ENCODE measurements at regions not wholly inside any gene's neighbourhood (a gene's known extent, or its start where the extent isn't known, plus 50 kb on each side); places are given as distances from the start of the nearest gene placed in this dataset.

DNA sequence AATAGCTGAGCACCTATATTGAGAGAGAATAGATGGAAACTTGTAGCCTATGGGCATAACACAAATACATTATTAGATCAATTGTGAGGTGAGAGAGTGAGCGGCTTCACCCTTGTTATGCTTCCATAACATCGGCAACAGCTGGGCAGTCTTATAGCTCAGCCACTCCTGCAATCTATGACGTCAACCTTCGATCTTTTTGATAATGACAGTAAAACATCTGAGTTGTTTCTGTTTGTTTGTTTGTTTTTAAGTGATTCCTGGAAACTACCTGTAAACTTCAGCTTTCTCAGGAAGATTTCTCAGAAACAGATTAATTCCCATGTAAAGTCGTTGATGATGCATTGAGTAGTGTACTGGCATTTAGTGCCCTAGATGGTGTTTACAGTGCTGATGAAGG is 90.0 kb downstream of the DSEL start:
- no peak for FAIRE-seq
- ChIA-PET CTCF (ENCODE audit: partially characterized antibody) (interaction anchor here (0.7 kb wide), 1 partner anchor 504 kb away, joined by 5 read pairs; no protein-coding TSS in a partner anchor), POLR2A (ENCODE audit: partially characterized antibody) (no interaction called here)
- no peak overlapping the region for H2BK12ac ChIP-seq (ENCODE audit: low read depth, low read length)
- no peak overlapping the region for H3K14ac ChIP-seq (ENCODE audit: insufficient read length)
- H3K4me2 ChIP-seq (ENCODE audit: insufficient read depth in 1 of 2, low read depth in 2 of 2, low read length in 2 of 2): no peak overlapping the region
- H3K4ac ChIP-seq (replicated peaks; ENCODE audit: insufficient read length, low read depth, low read length): no peak overlapping the region
- no peak for DNase-seq (ENCODE audit: low read depth in 1 of 2, low spot score in 2 of 2)
- WGBS, 2 experiments (ENCODE audit: extremely low coverage in 1 of 2, insufficient coverage in 1 of 2, insufficient read length in 1 of 2, insufficient replicate concordance in 2 of 2, low coverage in 1 of 2, low lambda C conversion rate in 2 of 2, missing lambda C conversion rate in 1 of 2): 80% methylated on average over 5 of the region's 5 CpGs; no CpG with 5 or more reads in 1 of the 2 experiments
- no peak overlapping the region for H4K8ac ChIP-seq (ENCODE audit: extremely low read depth, insufficient read depth, low read length)
- H4K5ac ChIP-seq (ENCODE audit: insufficient read length, low read depth, low read length): no peak overlapping the region
- H3K36me3 ChIP-seq (ENCODE audit: control insufficient read depth in 2 of 4, insufficient read depth in 4 of 4, low read length in 3 of 4): no peaks in the 10 kb centered on the region
- no peak overlapping the region for H2BK120ac ChIP-seq (replicated peaks; ENCODE audit: low read depth, low read length)
- H2BK15ac ChIP-seq (ENCODE audit: low read length): no peak overlapping the region
- no peaks in the 10 kb centered on the region for H3K27me3 ChIP-seq (replicated peaks in 1 of 4; ENCODE audit: control insufficient read depth in 3 of 4, extremely low read depth in 1 of 4, insufficient read depth in 3 of 4, low read length in 3 of 4)
- H3K18ac ChIP-seq (ENCODE audit: extremely low read depth, low read length): no peak overlapping the region
- H2BK5ac ChIP-seq (ENCODE audit: low read depth, low read length): no peak overlapping the region
- no peaks in the 10 kb centered on the region for H3K23me2 ChIP-seq (ENCODE audit: low read depth, low read length)
- H2BK20ac ChIP-seq (ENCODE audit: low read length): no peak overlapping the region
- no peak overlapping the region for H2AFZ ChIP-seq (ENCODE audit: low read length)
- no peaks in the 10 kb centered on the region for H3K9me3 ChIP-seq (ENCODE audit: insufficient read depth in 2 of 2, low read depth in 1 of 2, low read length in 1 of 2)
- no peak overlapping the region for H3K23ac ChIP-seq (ENCODE audit: insufficient read length)
- H3K9ac ChIP-seq (replicated peaks in 1 of 4; ENCODE audit: extremely low read depth in 1 of 4, low read depth in 3 of 4, low read length in 3 of 4): no peak overlapping the region
- H3K79me1 ChIP-seq (ENCODE audit: low read depth, low read length): no peaks in the 10 kb centered on the region
- no peak overlapping the region for H3K27ac ChIP-seq (ENCODE audit: low read depth, low read length)
- H2AK5ac ChIP-seq (ENCODE audit: low read depth, low read length): no peak overlapping the region
- H3K4me3 ChIP-seq (ENCODE audit: extremely low read depth in 1 of 4, insufficient read depth in 2 of 4, low read depth in 3 of 4, low read length in 4 of 4): no peak overlapping the region
- no peak overlapping the region for H3K56ac ChIP-seq (replicated peaks; ENCODE audit: insufficient read length, low read depth, low read length)
- H4K91ac ChIP-seq (replicated peaks; ENCODE audit: insufficient read length, low read length): no peak overlapping the region
- no peaks in the 10 kb centered on the region for H4K20me1 ChIP-seq (replicated peaks in 1 of 2; ENCODE audit: control insufficient read depth in 1 of 2, insufficient read depth in 2 of 2, low read length in 2 of 2)
- no peaks in the 10 kb centered on the region for H3K4me1 ChIP-seq (replicated peaks in 1 of 4; ENCODE audit: control insufficient read depth in 3 of 4, insufficient read depth in 4 of 4, low read length in 3 of 4)
- no peaks in the 10 kb centered on the region for H3K79me2 ChIP-seq (ENCODE audit: control insufficient read depth in 1 of 2, insufficient read depth in 2 of 2, low read length in 2 of 2)
- no peak for TF ChIP-seq ASH2L (IDR thresholded peaks at IDR 0.05; ENCODE audit: low read length)
- TF ChIP-seq HDAC2 (IDR thresholded peaks at IDR 0.05; ENCODE audit: borderline replicate concordance in 1 of 2, low read depth in 2 of 2, low read length in 2 of 2): no peak
- TF ChIP-seq SP1 (IDR thresholded peaks at IDR 0.05; ENCODE audit: low read depth, low read length): no peak
- TF ChIP-seq RNF2 (IDR thresholded peaks at IDR 0.05; ENCODE audit: borderline replicate concordance, low read depth, low read length, missing control alignments, poor library complexity, severe bottlenecking): no peak
- TF ChIP-seq, protein P1, sequence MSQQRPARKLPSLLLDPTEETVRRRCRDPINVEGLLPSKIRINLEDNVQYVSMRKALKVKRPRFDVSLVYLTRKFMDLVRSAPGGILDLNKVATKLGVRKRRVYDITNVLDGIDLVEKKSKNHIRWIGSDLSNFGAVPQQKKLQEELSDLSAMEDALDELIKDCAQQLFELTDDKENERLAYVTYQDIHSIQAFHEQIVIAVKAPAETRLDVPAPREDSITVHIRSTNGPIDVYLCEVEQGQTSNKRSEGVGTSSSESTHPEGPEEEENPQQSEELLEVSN (IDR thresholded peaks at IDR 0.05): no peak
- no peak for TF ChIP-seq KDM1A (IDR thresholded peaks at IDR 0.05; ENCODE audit: borderline replicate concordance, low read length)
- TF ChIP-seq, protein P2, sequence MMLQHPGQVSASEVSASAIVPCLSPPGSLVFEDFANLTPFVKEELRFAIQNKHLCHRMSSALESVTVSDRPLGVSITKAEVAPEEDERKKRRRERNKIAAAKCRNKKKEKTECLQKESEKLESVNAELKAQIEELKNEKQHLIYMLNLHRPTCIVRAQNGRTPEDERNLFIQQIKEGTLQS (IDR thresholded peaks at IDR 0.05; ENCODE audit: insufficient read depth, low read depth, low read length): no peak
- no peak for TF ChIP-seq GTF2F1 (IDR thresholded peaks at IDR 0.05; ENCODE audit: borderline replicate concordance, low read depth, low read length)
- no peak for TF ChIP-seq SP4 (IDR thresholded peaks at IDR 0.05; ENCODE audit: low read length)
- TF ChIP-seq POU5F1 (IDR thresholded peaks at IDR 0.05; ENCODE audit: low read depth, low read length): no peak
- TF ChIP-seq TBP (IDR thresholded peaks at IDR 0.05; ENCODE audit: low read depth, low read length): no peak
- TF ChIP-seq POLR2A (IDR thresholded peaks at IDR 0.05; ENCODE audit: control extremely low read depth in 1 of 2, low read depth in 2 of 2, low read length in 2 of 2): no peak
- TF ChIP-seq KDM5A (IDR thresholded peaks at IDR 0.05; ENCODE audit: low read length): no peak
- TF ChIP-seq, protein P3, sequence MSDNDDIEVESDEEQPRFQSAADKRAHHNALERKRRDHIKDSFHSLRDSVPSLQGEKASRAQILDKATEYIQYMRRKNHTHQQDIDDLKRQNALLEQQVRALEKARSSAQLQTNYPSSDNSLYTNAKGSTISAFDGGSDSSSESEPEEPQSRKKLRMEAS (IDR thresholded peaks at IDR 0.05): no peak

All from H1 (cell line).